NK-92 treated with Interleukin-12 subunit alpha and Interleukin-12 subunit beta, amount 100 ng/mL, for 24 hours (cell line): ENCODE measurements at regions not wholly inside any gene's neighbourhood (a gene's known extent, or its start where the extent isn't known, plus 50 kb on each side); places are given as distances from the start of the nearest gene placed in this dataset.

Experiments
- DNase-seq: peaks from one replicate; lab custom pipeline; 2025; lab: John Stamatoyannopoulos, UW

DNA sequence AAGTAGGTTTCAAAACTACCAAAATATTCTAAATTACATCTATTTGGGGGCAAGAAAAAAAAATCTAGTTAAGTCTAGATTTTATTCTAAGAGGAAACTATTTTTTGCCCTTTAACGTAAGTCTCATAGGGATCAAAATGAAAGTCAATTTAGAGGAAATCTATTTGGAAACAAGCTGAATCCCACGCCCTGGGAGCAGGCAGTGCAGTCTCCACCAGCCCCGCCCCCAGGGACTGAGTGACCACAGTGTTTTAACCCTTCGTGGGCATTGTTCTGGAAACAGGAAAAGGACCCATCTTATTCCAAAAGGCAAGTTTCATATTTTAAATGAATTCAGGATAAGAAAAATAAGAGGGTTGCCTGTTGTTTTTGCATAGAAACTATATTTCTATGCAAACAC, 209.7 kb downstream of the SPRY2 start:
- DNase-seq: no peak

DNA sequence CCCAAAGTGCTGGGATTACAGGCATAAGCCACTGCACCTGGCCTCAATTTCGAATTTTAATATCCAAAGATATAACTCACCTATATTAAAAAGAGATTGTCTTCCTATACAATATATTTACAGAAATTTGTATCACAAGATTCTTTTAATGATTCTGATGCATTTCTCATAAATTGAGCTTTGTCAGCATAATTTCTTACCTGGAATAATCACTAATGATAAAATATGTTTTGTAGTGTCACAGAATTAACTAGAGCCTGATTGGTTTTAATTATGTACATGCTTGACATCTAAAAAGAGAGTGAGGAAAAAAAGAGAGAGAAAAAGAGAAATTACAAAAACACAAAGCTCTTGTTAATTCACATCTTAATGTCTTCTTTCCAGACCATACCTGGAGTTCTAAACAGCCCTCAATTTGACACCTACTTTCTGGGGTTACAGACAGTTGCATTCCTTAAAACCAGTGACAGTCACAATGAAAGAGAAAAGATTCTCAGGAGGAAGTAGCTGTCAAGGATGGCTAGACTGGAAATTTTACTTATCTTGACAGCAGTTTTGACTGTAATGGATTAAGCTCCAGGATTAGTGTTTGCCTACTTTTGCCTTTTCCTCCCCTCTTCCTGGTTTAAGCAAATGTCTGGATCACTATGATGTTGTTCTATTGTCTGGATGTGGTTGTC, 214.4 kb downstream of the SPRY2 start:
- no peak for DNase-seq

DNA sequence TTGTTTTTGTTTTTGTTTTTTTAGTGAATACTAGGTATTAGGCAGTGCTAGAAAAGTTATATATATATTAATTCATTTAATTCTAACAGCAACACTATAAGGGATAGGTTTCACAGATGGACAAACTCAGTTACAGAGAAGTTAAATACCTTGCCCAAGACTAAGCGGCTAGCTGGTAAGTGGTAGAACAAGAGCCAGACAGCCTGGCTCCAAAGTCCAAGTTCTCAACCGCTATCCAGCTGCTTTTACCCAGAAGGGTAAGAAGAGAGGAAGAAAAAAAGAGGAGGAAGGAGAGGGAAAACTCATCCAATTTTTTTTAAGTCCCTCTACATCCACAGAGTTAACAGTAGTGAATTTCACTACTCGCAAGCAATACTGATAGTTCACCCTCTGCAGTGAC, 217.0 kb downstream of the SPRY2 start:
- no peak for DNase-seq

DNA sequence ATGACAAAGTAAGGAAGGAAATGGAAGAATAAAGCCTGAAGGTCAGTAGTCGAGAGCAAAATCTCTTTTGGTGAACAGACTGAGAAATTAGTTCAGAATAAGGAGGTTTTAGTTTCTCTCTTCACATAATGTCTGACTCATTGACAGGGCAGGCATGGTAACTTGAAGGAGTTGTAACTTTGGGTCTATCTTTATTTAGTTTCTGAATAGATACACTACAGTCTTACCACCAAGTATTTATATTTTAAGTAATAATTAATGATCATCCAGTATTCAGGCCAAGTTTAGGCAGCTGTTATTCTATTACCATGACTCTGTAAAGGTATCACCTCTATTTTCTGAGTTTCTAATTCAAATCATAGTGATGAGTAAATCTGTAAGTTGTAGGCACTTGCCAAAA, 219.9 kb downstream of the SPRY2 start:
- no peak for DNase-seq

DNA sequence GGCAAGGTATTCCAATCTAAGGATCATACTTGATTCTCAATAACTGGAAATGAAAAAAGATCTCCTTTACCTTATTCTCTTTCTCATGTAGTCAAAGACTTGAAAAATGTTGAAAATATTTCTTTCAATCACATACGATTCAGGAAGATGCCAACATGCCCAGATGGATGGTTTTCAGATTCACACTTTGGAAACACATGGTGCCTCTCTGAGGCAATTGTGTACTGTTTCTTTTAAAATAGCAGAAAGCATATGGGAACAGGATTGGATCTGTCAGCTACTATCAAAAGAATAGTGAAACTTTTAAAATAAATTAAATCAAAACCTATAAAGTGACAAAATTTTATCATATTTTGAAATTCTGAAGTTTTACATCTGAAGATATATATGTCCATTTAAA, 222.4 kb downstream of the SPRY2 start:
- DNase-seq: no peak

DNA sequence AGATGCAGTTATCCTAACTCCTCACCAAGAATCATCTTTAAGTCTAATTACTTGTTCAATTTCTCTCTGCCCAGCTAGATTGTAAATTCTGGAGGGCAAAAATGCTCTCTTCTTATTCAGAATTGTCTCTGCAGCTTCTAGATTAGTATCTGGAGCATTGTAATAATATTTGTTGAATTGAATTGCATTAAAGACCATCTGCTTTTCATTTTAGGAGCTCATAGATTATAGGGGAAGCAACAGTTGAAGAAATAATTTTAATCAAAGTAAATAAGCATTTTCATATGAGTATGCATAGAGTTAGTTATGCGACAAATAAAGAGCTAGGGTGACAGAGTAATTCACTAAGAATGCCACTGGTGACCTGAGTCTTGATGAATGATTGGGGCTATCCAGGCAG, 222.8 kb downstream of the SPRY2 start:
- no peak for DNase-seq

DNA sequence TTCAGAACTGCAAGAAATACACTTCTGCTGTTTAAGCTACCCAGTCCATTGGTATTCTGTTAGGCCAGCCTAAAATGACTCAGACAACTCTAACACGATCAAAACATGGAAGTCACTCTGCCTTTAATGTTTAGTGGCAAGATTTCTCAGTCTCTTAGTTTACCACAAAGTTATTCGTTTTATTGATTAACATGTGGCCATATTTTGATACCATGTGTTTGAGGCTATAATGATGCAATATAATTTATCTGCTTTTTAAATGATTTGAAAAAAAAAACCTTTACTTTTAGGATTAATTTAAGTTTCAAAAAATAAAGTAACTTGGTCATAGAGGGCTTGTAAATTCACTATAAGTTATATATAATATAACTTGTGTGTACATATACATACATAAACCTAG, 223.4 kb downstream of the SPRY2 start:
- no peak for DNase-seq

DNA sequence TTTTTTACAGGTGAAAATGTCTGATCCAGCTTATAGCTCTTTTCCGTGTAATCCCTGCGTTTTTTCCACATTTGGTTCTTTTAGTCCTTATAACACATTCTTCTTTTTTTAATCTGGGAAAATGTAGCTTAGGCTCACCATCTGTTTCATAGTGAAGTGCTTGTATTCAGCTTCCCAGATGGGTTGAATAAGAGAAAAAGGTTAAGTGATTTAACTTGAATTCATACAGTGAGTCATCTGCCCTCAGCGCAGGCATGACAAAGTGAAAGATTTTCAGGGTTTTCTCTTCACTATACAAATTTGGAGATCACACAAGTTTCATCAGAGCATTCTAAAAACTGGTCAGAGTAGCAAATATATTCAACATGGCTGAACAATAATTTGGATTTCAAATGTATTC, 224.8 kb downstream of the SPRY2 start:
- no peak for DNase-seq

DNA sequence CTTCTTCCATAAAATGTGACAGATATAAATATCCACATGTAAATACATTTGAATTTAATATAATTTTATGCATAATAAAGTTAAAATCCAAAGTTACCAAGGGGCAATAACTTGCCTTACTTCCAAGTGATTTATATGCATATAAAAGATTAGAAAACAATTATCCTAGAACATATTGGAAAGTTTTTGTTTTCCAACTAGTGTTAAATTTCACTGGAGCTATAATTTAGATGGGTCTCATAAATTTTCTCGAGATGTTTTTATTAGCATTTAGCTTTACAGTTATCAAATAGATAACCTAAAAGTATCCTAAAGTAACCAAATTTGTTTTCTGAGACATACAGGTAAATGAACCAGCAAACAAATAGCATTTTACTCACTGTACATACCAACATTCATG, 225.3 kb downstream of the SPRY2 start:
- DNase-seq: no peak

DNA sequence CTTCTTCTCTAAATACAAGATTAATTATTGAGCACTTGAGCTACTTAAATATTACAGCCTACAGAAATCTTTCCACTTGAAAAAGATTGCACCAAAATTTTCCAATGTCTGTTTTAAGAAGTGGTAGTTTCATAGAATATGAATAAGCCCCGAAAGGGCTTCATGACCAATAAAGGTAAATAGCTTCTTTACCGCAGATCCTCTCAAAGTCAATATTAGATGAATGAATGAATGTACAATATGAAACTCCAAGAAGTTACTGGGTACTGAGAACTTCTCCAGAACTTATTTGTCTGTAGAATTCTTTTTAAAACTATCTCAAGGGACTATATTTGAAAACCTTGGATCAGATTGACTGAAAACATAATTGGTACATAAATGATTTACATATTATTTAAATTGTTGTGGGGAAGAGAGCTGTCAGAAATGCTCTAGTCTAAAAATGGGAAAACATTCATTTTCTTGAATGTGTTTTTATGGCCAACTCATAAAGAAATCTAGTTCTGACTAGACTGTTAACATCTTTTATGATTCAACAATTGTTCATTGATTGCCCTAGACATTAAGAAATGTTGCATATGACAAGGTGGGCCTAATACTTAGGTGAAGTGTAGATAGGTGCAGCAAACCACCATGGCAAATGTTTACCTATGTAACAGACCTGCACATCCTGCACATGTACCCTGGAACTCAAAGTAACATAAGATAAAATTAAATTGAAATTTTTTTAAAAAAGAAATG, 227.0 kb downstream of the SPRY2 start:
- no peak for DNase-seq

DNA sequence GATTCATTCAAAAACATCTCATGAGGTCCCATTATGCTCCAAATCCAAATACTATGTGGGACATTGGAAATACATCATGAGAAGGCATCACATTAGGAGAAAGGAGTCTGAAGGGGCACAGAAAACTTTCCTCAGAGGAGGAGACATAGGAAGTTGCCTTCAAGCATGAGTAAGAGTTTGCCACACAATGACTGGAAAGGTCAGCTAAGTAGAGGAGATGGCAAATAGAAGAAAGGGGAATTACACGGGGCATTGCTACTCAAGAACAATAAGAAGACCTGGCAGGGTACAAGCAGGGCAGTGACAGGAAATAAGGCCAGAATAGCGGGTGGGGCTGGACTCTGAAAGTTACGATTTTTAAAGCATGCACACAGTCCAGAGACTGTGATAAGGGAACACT, 231.6 kb downstream of the SPRY2 start:
- DNase-seq: no peak

DNA sequence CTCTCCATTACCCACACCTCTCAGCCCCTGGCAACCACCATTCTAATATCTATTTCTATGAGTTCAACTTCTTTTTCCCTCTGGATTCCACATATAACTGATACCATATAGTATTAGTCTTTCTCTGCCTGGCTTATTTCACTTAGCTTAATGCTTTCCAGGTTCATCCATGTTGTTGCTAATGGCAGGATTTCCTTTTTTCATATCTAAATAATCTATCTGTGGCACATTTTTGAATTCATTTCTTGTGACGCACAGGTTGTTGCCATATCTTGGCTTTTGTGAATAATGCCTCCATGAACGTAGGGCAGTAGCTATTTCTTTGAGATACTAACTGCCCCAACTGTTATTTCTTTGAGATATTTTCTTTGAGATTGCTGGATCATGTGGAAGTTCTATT, 235.6 kb downstream of the SPRY2 start:
- no peak for DNase-seq

DNA sequence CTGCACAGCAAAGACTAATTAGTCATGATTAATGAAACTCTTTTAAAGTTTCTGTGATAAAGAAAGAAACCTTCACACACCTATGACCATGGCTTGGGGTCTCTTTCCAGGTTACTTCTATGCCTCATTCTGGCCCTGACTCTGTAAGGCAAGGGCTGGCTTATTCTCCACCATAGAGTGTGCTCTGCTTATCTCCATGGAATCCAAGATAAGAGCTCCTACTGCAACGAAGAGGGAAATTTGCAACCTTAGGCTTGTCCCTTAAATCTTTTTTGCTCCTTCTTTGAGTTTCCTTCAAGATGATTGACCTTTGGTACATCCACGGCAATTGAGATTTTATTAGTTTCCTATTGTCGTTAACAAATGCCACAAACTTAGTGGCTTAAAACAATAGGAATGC, 239.9 kb downstream of the SPRY2 start:
- no peak for DNase-seq

DNA sequence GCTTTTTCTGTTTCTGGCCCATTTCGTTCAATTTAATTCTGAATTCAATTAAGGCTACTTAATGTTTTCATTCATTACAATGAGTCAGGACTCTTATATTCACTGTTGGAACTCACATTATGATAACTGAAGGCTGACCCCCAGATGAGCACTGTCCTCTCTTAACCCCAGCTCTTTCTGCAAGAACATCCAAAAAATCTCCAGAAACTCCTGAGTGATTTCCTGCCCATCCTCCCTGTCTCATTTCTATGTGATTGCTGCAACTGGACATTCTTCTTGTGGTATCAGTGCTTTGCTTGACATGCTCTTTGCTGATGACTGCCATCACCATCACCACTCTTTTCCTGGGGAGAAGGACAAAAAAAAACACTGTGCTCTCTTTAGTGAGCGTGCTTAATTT, 240.3 kb downstream of the SPRY2 start:
- no peak for DNase-seq

DNA sequence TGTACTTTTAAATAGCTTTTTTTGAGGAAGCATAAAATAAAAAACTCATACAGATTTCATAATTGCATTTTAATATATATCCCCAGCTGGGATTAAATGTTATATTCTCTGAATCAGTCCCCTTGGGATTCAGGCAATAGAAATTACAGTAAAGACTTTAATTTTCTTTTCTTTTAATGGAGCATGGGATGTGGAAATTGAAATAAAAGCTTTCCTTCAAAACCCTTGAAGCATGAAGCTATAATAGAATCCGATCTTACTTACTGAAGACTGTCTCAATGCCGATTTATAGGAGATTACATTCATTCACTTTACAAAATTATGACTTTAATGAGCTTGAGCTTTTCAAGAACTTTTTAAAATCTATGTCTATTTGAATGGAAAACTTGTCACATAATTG, 243.4 kb downstream of the SPRY2 start:
- DNase-seq: no peak

DNA sequence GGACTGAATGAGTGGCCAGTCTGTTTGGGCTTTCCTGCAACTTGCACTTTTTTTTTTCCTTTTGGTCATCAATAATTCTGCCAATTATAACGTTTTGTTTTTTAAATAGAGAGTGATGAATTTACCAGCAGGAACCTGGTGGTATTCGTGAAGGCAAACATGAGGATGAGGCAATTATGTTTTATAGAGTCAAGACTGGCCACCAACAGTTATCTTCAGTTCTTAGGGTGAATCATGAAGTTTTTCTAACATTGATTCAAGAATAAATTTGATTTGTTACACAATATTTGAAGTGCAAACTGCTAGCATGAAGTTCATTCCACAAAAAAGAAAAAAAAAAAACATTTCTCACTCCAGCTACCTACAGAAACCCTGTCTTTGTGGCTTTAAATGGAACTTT, 244.5 kb downstream of the SPRY2 start:
- DNase-seq: no peak

DNA sequence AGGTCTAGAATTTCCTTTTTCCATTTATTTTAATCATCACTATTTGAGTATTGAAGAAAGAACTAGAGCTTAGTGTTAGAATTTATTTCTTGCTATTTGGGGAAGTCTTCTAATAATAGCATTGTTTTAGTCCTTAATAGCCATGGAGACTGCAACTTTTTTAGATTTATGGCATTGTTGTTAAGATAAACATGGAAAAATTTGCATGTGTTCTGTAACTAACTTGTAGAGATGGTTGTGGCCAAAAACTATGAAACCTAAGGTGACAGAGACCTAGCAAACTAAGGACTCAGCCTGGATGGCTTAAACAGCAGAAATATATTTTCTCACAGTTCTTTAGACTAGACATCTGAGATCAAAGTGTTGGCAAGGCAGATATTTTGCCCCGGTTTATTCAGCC, 246.4 kb downstream of the SPRY2 start:
- DNase-seq: no peak

DNA sequence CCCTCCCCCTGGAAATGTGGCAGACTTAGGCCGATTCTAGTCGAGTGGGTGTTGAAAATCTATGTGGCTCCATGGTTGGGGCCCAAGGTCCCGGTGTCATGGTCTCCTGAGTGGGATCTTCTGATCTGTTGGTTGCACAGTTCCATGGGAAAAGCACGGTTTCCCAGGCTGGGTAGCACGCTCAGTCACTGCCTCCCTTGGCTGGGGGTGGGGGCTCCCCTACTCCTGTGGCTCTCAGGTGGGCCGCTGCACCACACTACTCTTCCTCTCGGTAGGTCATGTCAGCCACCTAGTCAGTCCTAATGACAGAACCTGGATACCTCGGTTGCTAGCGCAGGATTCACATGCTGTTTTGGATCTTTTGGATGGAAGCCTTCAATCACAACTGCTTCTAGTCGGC, 247.0 kb downstream of the SPRY2 start:
- no peak for DNase-seq

DNA sequence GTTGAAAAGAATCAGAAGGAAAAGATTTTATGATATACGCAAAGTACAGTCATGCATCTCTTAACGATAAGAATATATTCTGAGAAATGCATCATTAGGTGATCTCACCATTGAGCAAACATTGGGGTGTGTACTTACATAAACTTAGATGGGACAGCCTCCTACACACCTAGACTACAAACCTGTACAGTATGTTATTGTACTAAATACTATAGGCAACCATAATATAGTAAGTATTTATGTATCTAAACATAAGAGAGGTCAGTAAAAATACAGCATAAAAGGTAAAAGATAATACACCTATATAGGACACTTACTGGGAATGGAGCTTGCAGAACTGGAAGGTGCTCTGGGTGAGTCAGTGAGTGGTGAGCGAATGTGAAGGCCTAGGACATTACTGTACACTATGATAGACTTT, 254.6 kb downstream of the SPRY2 start:
- DNase-seq: no peak

DNA sequence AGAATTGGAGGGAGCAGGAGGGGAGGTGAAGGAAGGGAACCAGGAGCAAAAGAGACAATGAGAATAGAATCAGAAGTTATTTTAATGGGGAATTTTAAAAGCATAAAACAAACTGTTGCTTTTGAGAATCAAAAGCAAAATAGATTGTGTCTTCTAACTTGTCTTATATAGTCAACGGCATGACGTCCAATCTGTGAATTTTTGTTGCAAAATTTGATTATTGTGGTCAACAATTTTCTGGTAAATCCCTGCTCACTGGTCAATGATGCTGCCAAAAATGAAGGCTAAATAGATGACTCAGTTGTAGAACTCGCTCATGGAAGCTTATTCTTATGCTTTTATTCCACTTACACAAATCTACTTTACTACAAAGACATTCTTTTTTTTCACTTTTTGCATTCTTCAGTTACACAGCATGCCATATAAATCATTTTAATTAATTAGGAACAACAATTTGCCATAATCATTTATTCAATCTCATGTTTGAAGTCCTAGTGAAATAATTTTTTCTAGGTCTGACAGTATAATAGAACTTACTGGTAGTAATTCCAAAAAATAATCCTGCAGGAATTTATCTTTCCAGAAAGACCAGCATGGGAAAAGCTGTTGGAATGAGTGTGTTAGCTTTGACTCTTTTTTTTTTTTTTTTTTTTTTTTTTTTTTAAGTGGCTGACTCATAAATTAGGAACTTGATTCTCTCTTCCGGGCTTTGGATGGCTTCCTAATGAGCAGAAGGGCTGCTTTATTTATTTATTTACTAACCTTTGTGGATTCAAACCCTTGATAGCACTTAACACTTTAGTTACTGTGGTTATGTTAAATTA, 256.9 kb downstream of the SPRY2 start:
- DNase-seq: no peak

DNA sequence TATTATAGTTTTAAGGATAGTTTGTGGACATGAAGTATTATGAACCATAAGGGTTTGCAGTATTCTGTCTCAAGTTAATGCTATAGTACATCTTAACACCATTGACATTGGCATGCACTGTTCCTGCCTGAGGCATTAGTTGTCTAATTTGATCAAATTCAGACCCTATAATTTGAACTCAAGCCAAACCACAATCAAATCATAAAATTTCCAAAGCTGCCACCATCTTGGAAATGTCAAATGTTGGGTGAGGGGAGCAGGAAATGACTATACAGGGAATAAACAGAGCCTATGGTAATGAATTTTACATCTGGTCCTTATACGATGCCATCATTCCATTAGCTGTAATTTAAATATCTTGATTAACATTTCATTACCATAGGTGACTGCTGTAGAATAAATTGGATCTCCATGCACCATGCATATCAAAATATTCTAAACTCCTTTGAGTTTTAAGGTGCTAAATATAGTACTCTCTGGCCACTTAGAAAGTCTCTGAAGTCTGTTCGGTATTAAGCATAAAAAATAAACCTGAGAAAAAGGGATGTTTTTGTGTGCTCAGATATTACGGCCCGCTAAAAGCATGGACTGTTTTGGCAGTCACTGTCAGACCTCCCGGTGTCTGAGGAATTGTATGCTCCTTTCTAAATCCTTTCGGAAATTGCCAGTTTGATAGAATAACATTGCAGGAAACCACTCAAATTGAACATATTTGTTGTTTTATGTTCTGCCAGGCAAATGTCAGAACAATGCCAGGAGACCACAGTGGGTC, 257.7 kb downstream of the SPRY2 start:
- no peak for DNase-seq

DNA sequence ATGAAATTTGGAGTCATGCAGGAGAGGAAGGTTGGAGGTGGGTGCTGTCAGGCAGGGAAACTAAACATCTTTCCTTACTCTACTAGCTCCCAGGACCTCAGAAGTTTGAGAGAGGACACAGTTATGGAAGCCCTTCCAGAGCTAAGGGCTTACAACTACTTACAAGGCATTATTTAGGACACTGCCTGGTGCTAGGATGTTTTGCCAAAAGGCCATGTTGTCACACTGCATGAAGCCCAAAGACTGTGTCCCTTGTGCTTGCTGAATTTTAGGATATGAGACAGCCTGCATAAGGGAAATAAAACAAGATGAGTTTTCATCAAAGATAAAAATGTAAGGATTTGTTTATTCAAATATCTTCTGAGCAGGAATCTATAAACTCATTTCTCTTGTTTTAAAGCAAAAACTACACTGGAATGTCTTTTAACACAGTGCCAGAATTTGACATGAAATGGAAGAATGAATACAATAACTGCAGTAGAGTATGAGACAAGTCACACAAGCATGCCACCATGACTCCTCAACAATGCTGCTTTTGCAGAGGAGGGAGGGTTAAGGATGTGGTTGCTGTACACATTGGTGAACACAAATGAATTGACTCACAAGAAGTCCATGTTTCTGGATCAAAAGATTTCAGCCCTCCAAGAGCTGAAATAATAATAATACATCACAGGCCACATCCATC, 258.4 kb downstream of the SPRY2 start:
- no peak for DNase-seq
